ENCODE measurements at regions not wholly inside any gene's neighbourhood (a gene's known extent, or its start where the extent isn't known, plus 50 kb on each side); places are given as distances from the start of the nearest gene placed in this dataset.

DNA sequence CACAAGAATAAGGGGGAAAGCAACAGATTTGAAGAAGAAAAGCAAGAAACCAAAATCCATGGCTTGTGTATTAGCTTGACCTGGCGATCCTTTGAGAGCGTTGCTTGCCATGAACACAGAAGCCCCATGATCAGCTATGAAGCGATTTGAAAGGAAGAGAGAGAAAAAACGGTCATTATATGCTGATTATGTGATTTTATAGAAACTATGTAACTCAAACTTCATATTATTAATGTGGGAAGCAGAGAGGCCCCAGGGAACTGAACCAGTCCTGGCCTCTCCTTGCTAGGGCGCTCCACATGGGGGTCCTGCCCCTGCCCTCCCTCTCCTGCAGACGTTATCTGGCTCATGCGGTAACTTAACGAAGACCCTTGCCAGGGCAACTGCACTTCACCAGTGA, 306.1 kb upstream of the ADARB2 start:
- TF ChIP-seq, protein P1, sequence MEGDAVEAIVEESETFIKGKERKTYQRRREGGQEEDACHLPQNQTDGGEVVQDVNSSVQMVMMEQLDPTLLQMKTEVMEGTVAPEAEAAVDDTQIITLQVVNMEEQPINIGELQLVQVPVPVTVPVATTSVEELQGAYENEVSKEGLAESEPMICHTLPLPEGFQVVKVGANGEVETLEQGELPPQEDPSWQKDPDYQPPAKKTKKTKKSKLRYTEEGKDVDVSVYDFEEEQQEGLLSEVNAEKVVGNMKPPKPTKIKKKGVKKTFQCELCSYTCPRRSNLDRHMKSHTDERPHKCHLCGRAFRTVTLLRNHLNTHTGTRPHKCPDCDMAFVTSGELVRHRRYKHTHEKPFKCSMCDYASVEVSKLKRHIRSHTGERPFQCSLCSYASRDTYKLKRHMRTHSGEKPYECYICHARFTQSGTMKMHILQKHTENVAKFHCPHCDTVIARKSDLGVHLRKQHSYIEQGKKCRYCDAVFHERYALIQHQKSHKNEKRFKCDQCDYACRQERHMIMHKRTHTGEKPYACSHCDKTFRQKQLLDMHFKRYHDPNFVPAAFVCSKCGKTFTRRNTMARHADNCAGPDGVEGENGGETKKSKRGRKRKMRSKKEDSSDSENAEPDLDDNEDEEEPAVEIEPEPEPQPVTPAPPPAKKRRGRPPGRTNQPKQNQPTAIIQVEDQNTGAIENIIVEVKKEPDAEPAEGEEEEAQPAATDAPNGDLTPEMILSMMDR (IDR thresholded peaks at IDR 0.05), result no peak
- Histone ChIP-seq H3K27ac (ENCODE audit: low read depth in 1 of 2, low read length in 2 of 2) (no peak overlapping the region), H3K27me3 (ENCODE audit: control insufficient read depth in 1 of 2, insufficient read depth in 2 of 2, low read length in 2 of 2) (no peaks in the 10 kb centered on the region), H3K36me3 (ENCODE audit: insufficient read depth, low read length) (no peaks in the 10 kb centered on the region), H3K4me3 (ENCODE audit: low read length) (no peak overlapping the region), H3K9me3 (ENCODE audit: control insufficient read depth in 1 of 2, insufficient read depth in 1 of 2, low read length in 2 of 2) (peaks cover 0 to 5% of the 10 kb centered on the region in 2 experiments), H3K4me1 (ENCODE audit: insufficient read depth, low read length) (no peaks in the 10 kb centered on the region)
- Mint-ChIP-seq H3K27me3 (no peaks in the 10 kb centered on the region), H3K4me3 (no peak overlapping the region), H3K4me1 (ENCODE audit: low read depth) (no peaks in the 10 kb centered on the region), H3K9me3 (no peaks in the 10 kb centered on the region), H3K27ac (no peak overlapping the region), H3K36me3 (ENCODE audit: low read depth) (no peaks in the 10 kb centered on the region)
- intact Hi-C loops (cut with DNase I, micrococcal nuclease), result no loop called here
- no peak for ATAC-seq (ENCODE audit: poor library complexity)
- CTCF ChIA-PET, result no interaction called here
- no peak for DNase-seq
- POLR2A ChIA-PET, result no interaction called here

DNA sequence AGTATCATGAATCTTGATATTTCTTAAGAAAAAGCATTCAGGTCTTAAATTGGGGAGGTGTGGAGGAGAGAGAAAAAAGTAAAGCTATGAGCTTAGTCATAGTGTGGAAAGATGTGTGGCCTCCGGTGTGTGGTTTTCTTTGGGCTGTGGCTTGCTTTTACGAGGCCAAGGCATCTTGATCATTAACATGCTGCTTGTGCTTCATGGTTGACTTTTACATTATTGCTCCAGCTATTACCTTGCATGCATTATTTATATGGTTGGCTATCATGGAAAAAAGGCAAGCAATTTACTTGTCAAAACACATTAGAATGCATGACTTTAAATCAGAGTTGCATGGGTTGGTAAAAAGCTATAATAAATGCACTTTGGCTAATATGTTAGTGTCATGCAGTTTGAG, 300.7 kb upstream of the ADARB2 start:
- Histone ChIP-seq H3K27ac (ENCODE audit: low read depth in 1 of 2, low read length in 2 of 2) (no peak overlapping the region), H3K36me3 (ENCODE audit: insufficient read depth, low read length) (no peaks in the 10 kb centered on the region), H3K4me3 (ENCODE audit: low read length) (no peak overlapping the region), H3K4me1 (ENCODE audit: insufficient read depth, low read length) (no peaks in the 10 kb centered on the region), H3K9me3 (ENCODE audit: control insufficient read depth in 1 of 2, insufficient read depth in 1 of 2, low read length in 2 of 2) (no peaks in the 10 kb centered on the region), H3K27me3 (ENCODE audit: control insufficient read depth in 1 of 2, insufficient read depth in 2 of 2, low read length in 2 of 2) (no peaks in the 10 kb centered on the region)
- peaks cover 3% of the 10 kb centered on the region for H3K27me3 Mint-ChIP-seq
- ChIA-PET CTCF (no interaction called here), POLR2A (no interaction called here)
- TF ChIP-seq, protein P1 (IDR thresholded peaks at IDR 0.05), result no peak
- intact Hi-C loops (cut with DNase I, micrococcal nuclease), result no loop called here
- ATAC-seq (ENCODE audit: poor library complexity), result no peak
- H3K36me3 Mint-ChIP-seq (ENCODE audit: low read depth), result no peaks in the 10 kb centered on the region
- H3K4me1 Mint-ChIP-seq (ENCODE audit: low read depth), result no peaks in the 10 kb centered on the region
- no peak overlapping the region for H3K27ac Mint-ChIP-seq
- no peak overlapping the region for H3K4me3 Mint-ChIP-seq
- peaks cover 2% of the 10 kb centered on the region for H3K9me3 Mint-ChIP-seq
- DNase-seq, result no peak

- H3K27me3 Mint-ChIP-seq, result peaks cover 3% of the 10 kb centered on the region
- H3K27ac Mint-ChIP-seq, result no peak overlapping the region
- Histone ChIP-seq H3K27me3 (ENCODE audit: control insufficient read depth in 1 of 2, insufficient read depth in 2 of 2, low read length in 2 of 2) (no peaks in the 10 kb centered on the region), H3K4me3 (ENCODE audit: low read length) (no peak overlapping the region), H3K4me1 (ENCODE audit: insufficient read depth, low read length) (no peaks in the 10 kb centered on the region), H3K9me3 (ENCODE audit: control insufficient read depth in 1 of 2, insufficient read depth in 1 of 2, low read length in 2 of 2) (no peaks in the 10 kb centered on the region), H3K27ac (ENCODE audit: low read depth in 1 of 2, low read length in 2 of 2) (no peak overlapping the region), H3K36me3 (ENCODE audit: insufficient read depth, low read length) (no peaks in the 10 kb centered on the region)
- intact Hi-C loops (cut with DNase I, micrococcal nuclease), result no loop called here
- no peaks in the 10 kb centered on the region for H3K36me3 Mint-ChIP-seq (ENCODE audit: low read depth)
- no peaks in the 10 kb centered on the region for H3K4me1 Mint-ChIP-seq (ENCODE audit: low read depth)
- peaks cover 2% of the 10 kb centered on the region for H3K9me3 Mint-ChIP-seq
- ChIA-PET POLR2A (no interaction called here), CTCF (no interaction called here)
- H3K4me3 Mint-ChIP-seq, result no peak overlapping the region
- TF ChIP-seq, protein P1 (IDR thresholded peaks at IDR 0.05), result no peak
- no peak for ATAC-seq (ENCODE audit: poor library complexity)
- DNase-seq, result no peak
These were observed 299.9 kb upstream of the ADARB2 start for GRCh38 chr10:2037246-2037645.
